ENCODE measurements at regions not wholly inside any gene's neighbourhood (a gene's known extent, or its start where the extent isn't known, plus 50 kb on each side); places are given as distances from the start of the nearest gene placed in this dataset.

DNA sequence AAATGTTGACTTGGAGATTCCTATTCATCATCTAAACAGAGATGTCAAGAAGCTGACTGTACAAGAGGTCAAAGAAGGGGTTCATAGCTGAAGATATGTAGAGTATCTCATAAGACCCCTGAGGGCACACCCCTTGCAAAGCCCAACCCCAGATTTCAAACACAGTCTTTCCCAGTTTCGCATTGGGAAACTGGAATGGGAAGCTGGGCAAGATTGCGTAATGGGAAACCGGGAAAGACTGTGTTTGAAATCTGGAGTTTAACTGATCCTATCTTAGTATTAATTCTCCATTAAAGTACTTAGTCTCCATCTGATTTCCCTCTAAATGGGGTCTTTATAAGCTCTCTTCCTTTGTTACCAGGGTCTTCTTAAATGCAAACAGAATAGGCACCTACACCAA is 99.5 kb downstream of the FAM76B start:
- DNase-seq: no peak

DNA sequence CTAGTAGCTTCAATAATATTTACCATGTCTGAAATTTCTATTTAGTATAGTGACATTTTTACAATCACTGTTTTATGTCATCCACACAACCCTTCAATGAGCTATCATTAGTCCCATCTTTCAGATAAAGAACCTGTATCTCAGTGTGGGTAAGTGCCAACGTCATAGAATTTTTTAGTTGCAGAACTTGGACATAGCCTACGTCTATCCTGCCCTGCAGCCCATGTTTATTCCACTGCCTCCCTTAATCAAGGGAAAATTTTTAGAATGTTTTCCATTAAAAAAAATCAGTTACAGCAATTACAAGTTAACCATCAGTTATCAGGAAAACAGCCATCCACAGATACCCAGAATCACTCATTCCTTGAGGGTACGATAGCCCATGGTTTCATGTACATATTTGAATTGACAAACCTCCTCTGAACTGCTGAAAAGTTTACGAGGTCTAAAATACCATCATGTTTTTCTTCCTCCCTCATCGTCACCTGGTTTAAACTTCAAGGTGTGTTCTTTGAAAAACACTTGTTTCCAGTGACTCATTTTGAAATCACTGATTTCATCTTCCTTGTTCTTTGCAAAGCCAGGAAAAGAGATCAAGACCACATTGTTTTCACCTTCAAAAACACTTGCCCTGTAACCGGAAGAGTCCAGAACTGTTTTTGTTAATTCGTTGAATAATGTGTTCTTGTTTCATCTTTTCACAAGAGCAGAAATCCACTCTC is 100.9 kb downstream of the FAM76B start:
- DNase-seq: no peak

DNA sequence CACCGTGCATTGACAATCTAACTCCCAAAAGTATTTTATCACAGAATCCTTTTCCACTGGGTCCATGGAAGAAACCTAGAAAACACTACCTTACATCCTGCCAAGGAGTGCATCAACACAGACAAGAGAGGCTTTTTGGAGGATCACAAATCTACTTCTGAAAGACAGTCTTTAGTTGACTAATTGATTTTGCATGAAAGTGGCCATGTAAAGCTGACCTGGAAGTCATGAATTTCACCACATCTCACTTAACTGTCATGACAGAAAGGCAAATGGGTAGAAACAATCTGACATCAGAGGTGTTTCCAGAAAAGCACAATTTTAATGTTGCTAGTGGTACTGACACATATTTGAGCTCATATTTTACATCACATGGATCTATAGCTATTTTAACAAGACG is 101.6 kb downstream of the FAM76B start:
- DNase-seq: no peak

DNA sequence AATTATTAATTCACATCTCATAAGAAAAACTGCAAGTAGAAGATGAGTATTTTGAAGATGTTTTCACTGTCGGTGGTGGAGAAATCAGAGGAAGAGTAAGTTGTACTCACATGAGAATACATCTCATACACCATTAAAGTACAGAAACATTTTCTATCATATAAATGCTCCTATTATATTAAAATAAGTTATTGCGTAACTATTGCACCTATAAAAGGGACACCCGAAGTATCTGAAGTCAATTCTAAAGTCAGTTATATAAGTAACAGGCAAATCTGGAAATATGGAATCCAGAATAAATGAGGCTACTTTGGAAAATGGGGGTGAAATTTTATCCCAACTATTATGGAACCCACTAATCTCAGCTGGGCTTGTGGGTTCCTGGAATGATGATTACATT is 103.3 kb downstream of the FAM76B start:
- DNase-seq: no peak

DNA sequence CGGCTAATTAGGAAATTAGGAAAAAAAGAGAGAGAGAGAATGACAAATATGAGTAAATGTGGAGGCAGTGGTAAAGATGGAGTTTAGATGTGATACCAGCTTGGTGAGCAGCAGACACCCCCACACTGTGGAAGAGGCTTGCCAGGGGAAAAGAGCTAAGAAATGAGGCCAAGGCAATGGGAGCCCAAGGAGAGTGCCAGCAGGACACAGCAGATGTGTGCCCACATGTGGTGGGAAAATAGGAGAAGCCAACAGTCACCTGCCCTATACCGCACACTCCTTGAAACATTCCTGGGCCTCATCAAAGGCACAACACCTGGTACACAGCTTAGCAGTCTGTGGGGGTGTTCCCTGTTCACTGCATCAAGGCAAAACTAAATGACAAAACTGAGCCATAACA is 104.9 kb downstream of the FAM76B start:
- no peak for DNase-seq

DNA sequence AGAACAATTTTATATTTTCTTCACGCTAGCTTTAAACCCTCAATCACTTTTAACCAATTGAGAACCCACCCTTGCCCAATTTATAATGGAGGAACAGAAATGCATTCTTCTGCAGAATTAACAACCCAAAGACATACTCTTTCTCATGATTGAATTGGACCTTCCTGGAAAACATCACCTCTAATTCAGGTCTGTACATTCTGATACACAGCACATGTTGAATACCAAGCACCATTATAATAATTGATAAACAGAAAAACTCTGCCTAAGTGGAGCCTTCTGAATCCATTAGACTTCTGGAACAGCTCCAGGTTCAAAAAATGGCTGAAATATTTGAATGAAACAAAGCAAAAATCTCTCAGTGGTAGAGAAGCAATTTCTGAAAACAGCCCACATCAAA is 105.4 kb downstream of the FAM76B start:
- DNase-seq: no peak

DNA sequence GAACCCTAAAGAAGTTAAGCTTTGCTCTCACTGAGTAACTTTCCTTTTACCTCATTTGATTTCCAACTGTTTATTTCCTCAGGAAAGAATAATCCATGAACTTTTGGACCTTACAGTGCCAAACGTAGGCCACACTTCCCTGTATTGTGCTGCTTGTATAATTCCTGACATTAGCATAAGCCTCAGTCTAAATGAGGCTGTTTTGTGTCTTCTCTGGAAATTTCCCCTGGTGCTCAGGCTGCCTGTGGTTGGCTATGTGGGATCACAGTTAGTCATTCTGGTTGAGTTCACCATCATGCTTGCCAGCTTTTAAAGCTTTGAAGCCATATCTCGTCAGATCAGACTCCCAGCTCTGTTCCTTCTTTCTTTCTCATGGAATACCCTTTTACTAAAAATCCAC is 107.0 kb downstream of the FAM76B start:
- no peak for DNase-seq

DNA sequence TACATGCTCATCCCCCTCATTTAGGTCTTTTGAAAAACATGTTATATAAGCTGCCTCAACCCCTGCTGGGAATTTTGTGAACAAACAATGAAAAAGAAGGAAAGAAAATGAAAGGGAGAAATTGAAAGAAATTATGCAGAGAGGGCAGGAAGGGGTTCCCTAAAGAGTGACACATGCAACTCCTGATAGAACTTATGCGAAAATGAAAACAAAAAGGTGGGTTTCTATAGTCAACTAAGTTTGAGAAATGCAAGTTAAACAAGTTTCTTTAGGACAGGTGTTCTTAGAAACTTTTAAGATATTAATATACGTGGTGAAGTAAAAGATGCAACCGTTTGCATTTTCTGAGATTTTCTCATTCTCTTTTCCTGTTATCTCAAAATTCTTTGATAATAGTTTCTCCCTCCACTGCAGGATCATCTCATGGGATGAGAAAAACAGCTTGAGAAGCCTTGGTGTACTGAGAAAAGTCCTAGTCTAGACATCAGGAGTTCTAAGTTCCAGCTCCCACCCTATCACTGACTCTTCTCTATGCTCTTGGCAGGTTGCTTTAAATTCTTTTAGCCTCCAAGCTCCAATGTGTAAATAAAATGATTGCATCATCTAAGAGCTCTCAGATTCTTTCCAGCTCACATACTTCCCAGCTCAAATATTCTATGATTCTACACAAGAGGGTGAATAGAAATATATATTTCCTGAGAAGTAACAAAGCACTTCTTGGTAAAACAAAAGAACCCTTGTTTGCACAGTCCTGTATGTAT is 109.2 kb downstream of the FAM76B start:
- DNase-seq: no peak

DNA sequence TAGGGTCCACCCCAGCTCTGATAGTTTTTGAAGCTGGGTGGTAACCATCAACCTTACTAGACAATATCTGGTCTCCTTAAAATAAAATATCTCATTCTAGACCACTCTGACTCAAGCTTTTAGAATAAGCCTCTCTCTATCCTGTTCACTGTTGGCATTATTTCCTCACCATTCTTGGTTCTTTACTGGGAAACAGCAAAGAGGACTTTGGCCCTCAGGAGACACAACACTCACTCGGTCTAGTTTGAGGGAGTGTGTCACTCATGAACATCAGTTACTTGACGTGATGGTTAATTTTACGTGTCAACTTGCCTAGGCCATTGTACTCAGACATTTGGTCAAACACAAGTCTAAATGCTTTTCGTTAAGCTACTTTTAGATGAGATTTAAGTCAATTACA is 110.6 kb downstream of the FAM76B start:
- DNase-seq: no peak

DNA sequence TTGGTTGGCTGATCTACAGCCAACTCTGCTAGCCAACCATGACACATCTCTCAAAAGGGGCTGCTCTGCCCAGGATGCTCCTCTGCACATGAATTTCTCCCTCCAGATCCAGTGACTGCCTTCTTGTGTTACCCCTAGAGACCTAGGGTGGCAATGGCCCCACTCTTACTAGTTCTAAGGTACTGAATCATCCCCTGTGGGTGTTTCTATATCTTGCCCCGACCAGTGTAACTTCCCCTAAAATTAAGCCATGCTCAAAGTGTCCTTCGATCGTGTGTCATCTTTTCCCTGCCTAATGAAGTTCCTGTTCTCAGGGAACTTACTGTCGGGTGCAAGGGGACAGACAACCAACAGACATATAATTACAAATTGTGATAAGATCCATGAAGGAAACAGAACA is 113.3 kb downstream of the FAM76B start:
- DNase-seq: no peak

DNA sequence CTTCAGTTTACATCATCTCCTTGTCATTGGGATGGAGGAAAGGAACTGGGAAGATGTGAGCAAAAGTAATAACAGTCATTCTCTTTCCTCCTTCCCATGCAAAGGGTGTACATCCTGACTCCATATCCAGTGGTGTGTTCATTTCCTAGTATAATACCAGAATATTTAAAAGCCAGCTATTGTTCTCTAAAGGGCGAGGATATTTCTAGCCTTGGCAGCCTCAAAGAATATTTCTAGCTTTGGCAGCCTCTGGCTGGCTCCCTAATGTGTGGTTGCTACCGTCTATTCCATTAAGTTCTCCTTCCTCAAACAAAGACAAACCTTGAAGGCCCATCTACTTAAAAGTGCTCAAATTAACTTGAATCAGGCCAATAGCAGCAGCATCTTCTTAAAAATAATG is 114.0 kb downstream of the FAM76B start:
- DNase-seq: no peak

DNA sequence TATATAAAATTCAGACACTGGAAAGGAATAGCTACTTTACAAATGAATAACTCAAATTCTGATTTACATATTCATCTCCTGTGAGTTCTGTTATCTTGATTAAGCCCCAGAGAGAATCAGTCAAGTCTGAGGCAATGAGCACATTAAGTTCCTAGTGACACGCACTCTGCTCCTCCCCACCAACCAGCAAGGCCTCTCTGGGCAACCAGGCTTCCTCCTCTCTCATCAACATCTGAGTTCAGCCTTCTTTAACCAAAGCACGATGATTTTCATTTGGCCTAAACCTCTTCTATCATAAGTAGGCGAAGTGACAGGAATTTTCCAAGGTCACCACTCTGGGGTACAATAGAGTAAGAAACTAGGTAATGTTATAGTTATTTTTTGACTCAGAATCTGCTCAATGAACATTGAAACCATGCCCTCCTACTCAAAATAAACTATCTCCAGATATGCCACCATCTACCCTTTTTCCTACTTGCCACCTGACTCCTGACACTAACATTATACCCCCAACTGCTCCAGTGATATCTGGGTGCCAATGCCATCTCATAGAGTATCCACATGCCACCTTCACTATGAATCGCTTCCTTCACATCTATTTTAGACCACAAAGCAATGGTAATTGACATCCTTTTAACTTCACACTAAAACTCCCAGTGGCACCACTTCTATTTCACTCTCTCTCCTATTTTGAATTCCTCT is 114.8 kb downstream of the FAM76B start:
- no peak for DNase-seq

DNA sequence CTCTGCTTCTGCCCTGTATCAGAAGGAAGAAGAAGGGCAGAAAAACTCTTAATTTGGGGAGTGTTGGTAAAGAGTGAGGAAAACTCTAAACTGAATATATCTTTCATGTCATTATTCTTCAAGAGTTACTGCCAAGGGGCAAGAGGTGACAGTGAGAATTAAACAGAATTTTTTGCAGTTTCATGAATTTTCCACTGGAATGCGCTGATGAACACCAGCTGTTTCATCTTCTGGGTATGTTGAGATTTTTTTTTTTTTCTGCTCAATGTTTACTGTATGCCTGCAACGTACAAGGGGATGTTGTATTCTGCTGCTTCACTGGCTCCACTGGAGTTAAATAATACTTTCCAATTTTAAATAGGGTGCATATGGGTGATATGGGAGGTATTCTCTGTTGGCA is 117.8 kb downstream of the FAM76B start:
- DNase-seq: no peak

DNA sequence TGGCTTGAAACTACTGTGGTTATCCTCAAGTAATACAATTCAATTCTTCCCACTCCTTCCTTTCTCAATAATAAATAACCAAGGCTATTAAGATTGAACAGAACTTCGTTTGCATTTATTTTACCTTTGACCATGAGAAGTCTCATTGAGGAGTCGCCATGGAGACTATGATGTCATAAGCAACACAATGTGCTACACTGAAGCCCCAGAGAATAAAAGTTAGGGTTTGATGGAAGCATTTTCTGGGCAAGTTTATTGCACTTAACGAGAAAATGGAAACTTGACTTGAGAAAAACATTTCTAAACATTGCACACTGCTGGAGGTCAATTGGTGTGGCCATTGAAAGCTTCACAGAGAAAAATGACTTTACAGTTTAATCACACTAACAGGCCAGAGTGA is 121.5 kb downstream of the FAM76B start:
- no peak for DNase-seq

DNA sequence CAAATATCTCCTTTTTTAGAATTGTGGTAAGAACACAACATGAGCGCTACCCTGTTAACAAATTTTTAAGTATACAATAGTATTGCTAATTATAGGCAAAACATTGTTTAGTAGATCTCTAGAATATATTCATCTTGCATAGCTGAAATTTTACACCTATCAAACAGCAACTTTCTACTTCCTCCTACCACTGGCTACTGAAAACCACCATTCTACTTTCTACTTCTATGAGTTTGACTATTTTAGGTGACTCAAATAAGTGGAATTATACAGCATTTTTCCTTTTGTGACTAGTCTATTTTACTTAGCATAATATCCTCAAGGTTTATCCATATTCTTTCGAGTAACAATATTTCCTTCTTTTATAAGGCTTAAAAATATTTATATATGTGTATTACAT is 128.4 kb downstream of the FAM76B start:
- DNase-seq: no peak

DNA sequence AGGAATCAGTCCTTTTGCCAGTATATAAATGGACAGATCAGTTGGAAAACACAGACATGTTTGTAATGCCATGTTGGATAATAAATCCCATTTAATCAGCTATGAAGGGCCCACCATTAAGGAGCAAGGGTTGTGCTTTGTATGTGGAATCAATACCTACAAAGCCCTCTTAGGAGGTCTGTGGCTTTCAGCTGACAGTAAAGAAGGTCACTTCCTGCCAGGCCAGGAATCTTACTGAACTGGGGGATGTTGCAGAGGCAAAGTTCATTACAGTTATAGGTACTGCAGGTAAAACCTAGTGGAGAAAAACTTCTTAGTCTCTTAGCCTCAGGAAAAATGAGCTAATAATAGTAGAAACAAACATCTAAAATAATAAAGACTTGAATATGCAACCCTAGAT is 129.5 kb downstream of the FAM76B start:
- DNase-seq: no peak

DNA sequence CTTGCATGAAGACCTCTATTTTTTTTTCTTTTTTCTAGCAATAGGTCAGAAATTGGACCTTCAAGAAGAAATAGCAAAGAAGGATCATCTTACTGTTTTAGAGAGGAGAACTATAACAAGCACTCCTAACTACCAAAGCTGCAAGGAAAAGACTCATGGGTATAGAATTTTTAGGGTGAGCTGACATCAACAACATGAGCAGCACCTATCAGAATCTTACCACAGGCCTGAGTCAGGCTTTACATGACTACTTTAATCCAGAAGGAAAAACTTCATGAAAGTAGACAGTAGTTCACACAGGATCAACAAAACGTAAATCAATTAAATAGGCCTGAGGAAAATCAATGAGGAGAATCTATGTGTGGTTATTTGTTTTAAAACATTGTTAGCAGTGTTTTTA is 130.5 kb downstream of the FAM76B start:
- no peak for DNase-seq

DNA sequence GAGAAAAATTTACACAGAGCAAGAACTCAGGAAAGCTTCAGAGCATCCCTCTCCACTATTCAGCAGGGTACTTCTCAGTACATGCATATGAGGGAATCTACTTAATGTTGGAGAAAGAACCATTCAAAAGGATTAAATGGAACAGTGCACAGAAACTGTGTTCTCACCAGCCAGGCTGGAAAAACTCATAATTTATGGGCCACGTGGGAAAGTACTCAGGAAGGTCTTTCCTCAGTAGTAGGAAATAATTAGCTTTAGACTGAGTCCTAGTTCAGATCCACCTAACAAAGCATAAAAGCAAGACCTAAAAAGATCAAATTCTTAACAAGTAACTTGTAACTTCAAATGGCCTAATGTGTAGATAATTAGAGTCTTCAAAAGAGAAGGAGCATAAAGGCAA is 134.0 kb downstream of the FAM76B start:
- DNase-seq: no peak

DNA sequence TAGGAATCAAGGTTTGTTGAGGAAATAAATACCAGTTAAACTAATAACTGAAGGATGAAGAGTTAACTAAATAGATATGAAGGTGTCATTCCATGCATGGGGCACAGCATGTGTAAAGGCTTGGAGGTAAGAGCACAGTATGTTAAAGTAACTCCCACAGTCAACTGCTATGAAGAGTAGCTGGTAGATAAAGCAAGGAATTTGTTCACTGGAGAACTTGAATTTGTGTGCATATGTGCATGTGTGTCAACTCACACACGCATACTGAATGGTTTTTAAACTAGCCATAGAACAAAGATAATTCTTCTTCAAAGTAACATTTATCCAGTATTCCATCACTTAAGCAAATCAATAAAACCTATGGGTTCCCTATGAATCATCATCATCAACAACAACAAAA is 135.9 kb downstream of the FAM76B start:
- no peak for DNase-seq

DNA sequence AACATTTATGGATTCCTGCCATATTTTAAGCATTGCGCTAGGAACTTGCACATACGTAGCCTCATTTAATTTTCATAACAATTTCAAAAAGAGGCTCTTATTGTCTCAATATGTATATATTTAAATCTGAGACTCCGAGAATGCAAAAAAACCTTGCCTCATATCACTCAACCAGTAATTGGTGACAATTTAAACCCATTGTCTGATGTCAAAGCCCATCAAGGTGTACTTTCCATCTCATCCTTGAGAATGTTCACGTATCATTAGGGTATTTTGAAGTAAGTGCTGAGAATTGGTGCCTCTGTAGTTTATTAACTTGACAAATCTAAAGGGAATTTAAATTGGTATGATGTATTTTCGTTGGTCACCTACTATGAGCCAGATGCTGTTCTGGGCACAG is 136.5 kb downstream of the FAM76B start:
- no peak for DNase-seq

DNA sequence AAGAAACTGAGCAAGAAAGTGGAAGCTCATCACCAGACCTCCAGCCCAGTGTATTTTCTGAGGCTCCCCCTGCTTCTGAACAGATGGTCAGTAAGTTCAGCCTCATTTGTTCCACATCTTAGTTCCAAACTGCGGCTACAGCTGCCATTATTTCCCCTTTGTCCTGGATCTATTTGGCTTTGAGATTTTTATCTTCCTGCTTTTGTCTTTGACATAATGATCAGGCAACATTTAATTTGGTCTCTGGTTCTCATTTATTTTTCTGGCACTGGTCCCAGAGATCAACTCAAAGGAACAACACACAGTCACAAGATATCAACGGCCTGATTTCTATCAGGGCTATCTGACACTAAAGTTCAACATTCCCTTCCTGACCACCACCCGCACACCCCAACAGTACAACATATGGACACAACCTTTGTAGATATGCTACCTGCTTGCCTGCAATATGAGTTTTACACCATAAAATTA is 137.5 kb downstream of the FAM76B start:
- no peak for DNase-seq

DNA sequence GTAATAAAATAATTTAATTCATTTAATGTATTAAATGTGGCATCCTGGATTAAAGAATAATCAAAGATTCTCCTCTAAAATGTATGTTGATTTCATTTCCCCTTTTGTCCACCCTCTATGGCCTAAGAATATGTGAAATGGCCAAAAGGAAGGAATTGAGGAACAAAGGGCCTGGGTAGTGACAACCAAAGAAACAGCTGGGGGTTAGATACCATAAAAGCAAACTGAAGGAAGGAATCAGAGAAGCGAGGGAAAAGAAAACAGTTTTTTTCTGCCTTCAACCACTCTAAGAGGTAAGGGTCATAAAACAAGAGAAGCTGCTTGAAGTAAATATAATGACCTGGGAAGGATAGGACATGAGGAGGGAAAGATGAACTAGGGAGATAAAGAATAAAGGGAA is 139.3 kb downstream of the FAM76B start:
- no peak for DNase-seq

DNA sequence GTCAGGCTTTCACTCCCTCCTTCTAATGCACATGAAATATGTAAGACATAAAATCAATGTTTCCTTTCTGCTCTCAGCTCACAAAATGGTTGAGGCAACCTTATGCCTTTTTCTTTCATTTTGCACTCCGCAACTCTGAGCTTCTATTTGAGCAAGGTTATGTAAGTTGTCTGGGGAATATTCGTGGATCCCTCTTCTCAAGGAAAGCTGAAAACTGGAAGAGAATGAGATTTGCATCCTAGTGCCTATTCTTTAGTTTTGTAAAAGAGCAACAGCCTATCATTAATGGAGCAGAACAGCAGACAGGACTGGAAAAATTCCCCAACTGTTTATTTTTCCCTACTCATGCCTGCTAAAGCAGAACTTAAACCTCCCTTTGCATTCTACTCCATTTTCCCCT is 141.7 kb downstream of the FAM76B start:
- DNase-seq: no peak

DNA sequence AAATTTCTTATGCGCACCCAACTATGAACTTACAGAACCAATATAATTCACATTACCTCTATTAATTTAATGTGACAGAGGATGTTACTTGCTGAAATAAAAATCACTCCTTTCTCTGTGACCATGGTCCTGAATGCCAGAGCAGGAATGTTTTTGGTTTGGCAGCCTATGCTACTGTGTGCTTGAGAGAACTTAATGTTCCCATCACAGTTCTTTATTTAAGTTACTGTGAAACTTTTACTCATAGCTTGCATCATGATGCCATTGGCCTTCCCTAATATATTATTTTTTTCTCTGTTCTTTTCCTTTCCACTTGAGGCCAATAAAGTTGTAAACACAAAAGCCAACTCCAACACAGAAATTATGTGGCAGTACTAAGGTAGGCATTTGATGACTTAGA is 142.2 kb downstream of the FAM76B start:
- no peak for DNase-seq

Data from NCI-H1436 treated with DMSO at 0.1 percent for 48 hours (cell line).